Keratinocyte (primary cell): ENCODE measurements at regions not wholly inside any gene's neighbourhood (a gene's known extent, or its start where the extent isn't known, plus 50 kb on each side); places are given as distances from the start of the nearest gene placed in this dataset.

ENCODE experiments used
- DNase-seq: peaks from one replicate; pipeline ENCODE4 v3.0.0-alpha.2; 2011; ENCODE audit warnings: low read depth, missing footprints, low spot score
- FAIRE-seq: peaks from 2 replicates; lab custom pipeline; 2011; peaks lifted over from hg19 to GRCh38; lab: Jason Lieb, UNC
- H2AFZ ChIP-seq: 2 replicates; pipeline ENCODE4 v1.6.0; 2012; ENCODE audit warnings: low read length, control low read depth, inconsistent platforms; ENCODE audit not compliant: control insufficient read depth
- H3K27ac ChIP-seq: 2 replicates; pipeline ENCODE4 v1.5.1; 2011; ENCODE audit warnings: low read length; ENCODE audit not compliant: control insufficient read depth, insufficient read depth
- H3K27me3 ChIP-seq: 3 replicates; pipeline ENCODE4 v1.6.0; 2011; ENCODE audit warnings: low read length; ENCODE audit not compliant: control insufficient read depth, insufficient read depth; ENCODE audit errors: extremely low read depth
- H3K36me3 ChIP-seq, 2 experiments: 2 replicates in 1 of 2; 3 replicates in 1 of 2; pipeline ENCODE4 v1.5.1; 2011; ENCODE audit warnings: low read length in 2 of 2, mild to moderate bottlenecking in 1 of 2; ENCODE audit not compliant: control insufficient read depth in 2 of 2, insufficient read depth in 2 of 2; ENCODE audit errors: extremely low read depth in 1 of 2
- H3K4me1 ChIP-seq: 3 replicates; pipeline ENCODE4 v1.5.1; 2011; ENCODE audit warnings: low read length; ENCODE audit not compliant: control insufficient read depth, insufficient read depth; ENCODE audit errors: extremely low read depth
- H3K4me2 ChIP-seq: 3 replicates; pipeline ENCODE4 v1.6.0; 2011; ENCODE audit warnings: low read depth, low read length; ENCODE audit not compliant: control insufficient read depth, insufficient read depth; ENCODE audit errors: extremely low read depth
- H3K4me3 ChIP-seq, 3 experiments: fragments of 200-600 bp in 1 of 3; sonication (generic) in 1 of 3; 2 replicates in 2 of 3; 3 replicates in 1 of 3; pipeline ENCODE4 v1.5.1; 2011 to 2016; ENCODE audit warnings: low read length in 3 of 3, mild to moderate bottlenecking in 3 of 3, control low read depth in 2 of 3, inconsistent platforms in 1 of 3, low read depth in 1 of 3, mixed read lengths in 1 of 3, mixed run types in 1 of 3, moderate library complexity in 1 of 3; ENCODE audit not compliant: control insufficient read depth in 2 of 3, insufficient read depth in 2 of 3; ENCODE audit errors: extremely low read depth in 1 of 3
- H3K79me2 ChIP-seq: 2 replicates; pipeline ENCODE4 v1.6.0; 2012; ENCODE audit warnings: low read length; ENCODE audit not compliant: control insufficient read depth, insufficient read depth
- H3K9ac ChIP-seq: 3 replicates; pipeline ENCODE4 v1.6.0; 2011; ENCODE audit warnings: low read length; ENCODE audit not compliant: control insufficient read depth, insufficient read depth; ENCODE audit errors: extremely low read depth
- H3K9me1 ChIP-seq: 3 replicates; pipeline ENCODE4 v1.6.0; 2011; ENCODE audit warnings: low read length; ENCODE audit not compliant: control insufficient read depth, insufficient read depth; ENCODE audit errors: extremely low read depth
- H3K9me3 ChIP-seq: 2 replicates; pipeline ENCODE4 v1.5.1; 2012; ENCODE audit warnings: low read depth, low read length; ENCODE audit not compliant: control insufficient read depth
- H4K20me1 ChIP-seq: 3 replicates; pipeline ENCODE4 v1.6.0; 2011; ENCODE audit warnings: low read length; ENCODE audit not compliant: control insufficient read depth, insufficient read depth; ENCODE audit errors: extremely low read depth
- CTCF ChIP-seq, 3 experiments: IDR thresholded peaks in 1 of 3; conservative IDR thresholded peaks in 1 of 3; optimal IDR thresholded peaks in 1 of 3; 2 replicates in 2 of 3; 3 replicates in 1 of 3; pipeline versions ENCODE3 to v1.5.1; 2011; ENCODE audit warnings: low read length in 3 of 3, mild to moderate bottlenecking in 3 of 3, moderate library complexity in 2 of 3, control low read depth in 1 of 3, inconsistent platforms in 1 of 3; ENCODE audit not compliant: insufficient read depth in 2 of 3; ENCODE audit errors: extremely low read depth in 1 of 3
- EZH2 ChIP-seq: IDR thresholded peaks from one replicate; pipeline ENCODE4 v1.6.1; 2012; ENCODE audit warnings: inconsistent platforms, mild to moderate bottlenecking, low read length, moderate library complexity
- dilution Hi-C: fragments of 300-500 bp; cut with MboI; formaldehyde crosslinking; loops from one replicate; pipeline ENCODE4 v1.7.0; 2020; ENCODE audit warnings: low sequenced_read_pairs; ENCODE audit not compliant: extremely low pct_ligation_motif_present

GRCh38 chr12:41804026-41804425 lies 340.6 kb downstream of the GXYLT1 start:
- dilution Hi-C loops, result no loop called here
- TF ChIP-seq EZH2 (no peak), CTCF (optimal IDR thresholded peaks at IDR 0.05 in 1 of 3, IDR thresholded peaks at IDR 0.05 in 1 of 3, conservative IDR thresholded peaks at IDR 0.05 in 1 of 3; ENCODE audit: extremely low read depth in 1 of 3, insufficient read depth in 2 of 3, low read length in 3 of 3) (no peak)
- no peaks in the 10 kb centered on the region for H3K4me1 ChIP-seq

GRCh38 chr12:41802803-41803202 lies 341.9 kb downstream of the GXYLT1 start:
- Histone ChIP-seq H3K4me1 (no peaks in the 10 kb centered on the region), H4K20me1 (no peaks in the 10 kb centered on the region), H3K4me3 (no peak overlapping the region), H3K9me1 (no peaks in the 10 kb centered on the region), H3K9me3 (no peaks in the 10 kb centered on the region), H3K36me3 (no peaks in the 10 kb centered on the region), H3K27ac (no peak overlapping the region), H3K4me2 (no peak overlapping the region), H3K27me3 (no peaks in the 10 kb centered on the region), H2AFZ (no peak overlapping the region), H3K9ac (no peak overlapping the region), H3K79me2 (no peaks in the 10 kb centered on the region)
- dilution Hi-C loops, result no loop called here
- FAIRE-seq (no peak), DNase-seq (no peak)
- no peak for TF ChIP-seq EZH2

More at GRCh38 chr12:41804026-41804425, 340.6 kb downstream of the GXYLT1 start:
- Histone ChIP-seq H3K79me2 (no peaks in the 10 kb centered on the region), H4K20me1 (no peaks in the 10 kb centered on the region), H3K27me3 (no peaks in the 10 kb centered on the region), H3K9ac (no peak overlapping the region), H2AFZ (no peak overlapping the region), H3K4me3 (no peak overlapping the region), H3K9me3 (no peaks in the 10 kb centered on the region), H3K9me1 (no peaks in the 10 kb centered on the region), H3K4me2 (no peak overlapping the region), H3K27ac (no peak overlapping the region), H3K36me3 (no peaks in the 10 kb centered on the region)
- no peak for FAIRE-seq
- no peak for DNase-seq

DNA sequence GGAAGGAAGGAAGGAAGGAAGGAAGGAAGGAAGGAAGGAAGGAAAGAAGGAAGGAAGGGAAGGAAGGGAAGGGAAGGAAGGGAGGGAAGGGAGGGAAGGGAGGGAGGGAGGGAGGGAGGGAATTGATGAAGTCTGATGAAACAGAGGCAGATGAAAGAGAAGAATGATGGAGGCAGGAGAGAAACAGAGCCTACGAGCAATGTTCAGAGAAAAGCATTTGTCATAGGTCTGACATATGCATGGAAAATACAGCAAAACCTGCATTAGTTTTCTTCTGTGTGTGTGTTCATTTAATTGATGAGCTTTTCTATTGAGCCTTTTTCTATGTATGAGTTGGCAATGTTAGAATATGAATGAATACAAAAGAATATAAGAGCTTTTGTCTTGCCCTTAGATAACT lies 343.4 kb downstream of the GXYLT1 start:
- no peaks in the 10 kb centered on the region for H3K4me1 ChIP-seq
- no peaks in the 10 kb centered on the region for H4K20me1 ChIP-seq
- H3K4me2 ChIP-seq, result no peak overlapping the region
- TF ChIP-seq CTCF (optimal IDR thresholded peaks at IDR 0.05 in 1 of 3, IDR thresholded peaks at IDR 0.05 in 1 of 3, conservative IDR thresholded peaks at IDR 0.05 in 1 of 3; ENCODE audit: extremely low read depth in 1 of 3, insufficient read depth in 2 of 3, low read length in 3 of 3) (no peak), EZH2 (no peak)
- no peak overlapping the region for H2AFZ ChIP-seq
- H3K9ac ChIP-seq, result no peak overlapping the region
- H3K36me3 ChIP-seq, result no peaks in the 10 kb centered on the region
- H3K27ac ChIP-seq, result no peak overlapping the region
- H3K9me1 ChIP-seq, result no peaks in the 10 kb centered on the region
- dilution Hi-C loops, result no loop called here
- no peaks in the 10 kb centered on the region for H3K27me3 ChIP-seq
- DNase-seq (no peak), FAIRE-seq (no peak)
- H3K4me3 ChIP-seq, result no peak overlapping the region
- H3K79me2 ChIP-seq, result no peaks in the 10 kb centered on the region
- H3K9me3 ChIP-seq, result no peaks in the 10 kb centered on the region
